Dedifferentiated amniotic fluid mesenchymal stem cell (primary cell): ENCODE measurements at regions not wholly inside any gene's neighbourhood (a gene's known extent, or its start where the extent isn't known, plus 50 kb on each side); places are given as distances from the start of the nearest gene placed in this dataset.

Experiments
- DNase-seq: peaks from one replicate; pipeline ENCODE4 v3.0.0-alpha.2; 2016; ENCODE audit errors: extremely low spot score

- no peak for DNase-seq
These were observed 242.3 kb downstream of the NSG2 start for GRCh38 chr5:174287761-174288160.

GRCh38 chr5:174288439-174288838, 242.9 kb downstream of the NSG2 start:
- no peak for DNase-seq

- no peak for DNase-seq
These were observed 245.7 kb downstream of the NSG2 start for GRCh38 chr5:174291162-174291561.

DNA sequence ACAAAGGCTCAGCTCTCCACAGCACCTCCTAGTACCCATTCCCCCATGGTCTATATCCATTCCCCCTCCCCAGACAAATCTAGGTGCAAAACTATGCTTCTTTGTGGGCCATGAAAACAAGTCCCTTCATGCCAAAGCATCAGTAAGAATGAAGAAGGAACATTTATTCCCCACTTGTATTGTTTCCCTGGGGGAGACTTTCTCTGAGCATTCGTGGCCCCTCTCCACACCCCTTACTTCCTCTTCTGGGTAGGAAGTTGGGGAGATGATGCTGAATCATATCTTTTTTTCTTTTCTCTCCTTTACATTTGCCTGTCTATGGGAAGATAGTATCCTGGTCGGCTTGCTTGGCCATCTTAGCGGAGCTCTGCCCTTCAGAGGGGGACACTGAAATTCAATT, 246.8 kb downstream of the NSG2 start:
- no peak for DNase-seq

DNA sequence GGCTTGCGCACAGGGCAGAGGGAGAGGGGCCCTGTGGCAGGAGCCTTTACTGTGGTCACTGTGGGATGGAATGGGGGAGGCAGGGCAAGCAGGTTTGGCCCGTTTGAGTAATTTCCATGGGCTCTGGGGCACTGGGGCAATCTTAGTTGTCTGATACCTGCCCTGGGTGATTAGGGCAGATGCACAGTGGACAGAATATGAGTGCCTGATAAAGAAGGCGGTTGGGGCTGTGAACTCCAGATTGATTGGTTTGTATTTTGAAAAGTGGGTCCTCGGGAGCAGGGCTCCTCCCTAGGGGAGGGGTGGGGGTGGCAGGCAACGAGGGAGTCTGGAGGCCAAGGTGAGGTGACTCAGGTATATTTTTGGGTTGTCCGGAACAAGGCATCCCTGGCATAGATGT, 247.5 kb downstream of the NSG2 start:
- no peak for DNase-seq

DNA sequence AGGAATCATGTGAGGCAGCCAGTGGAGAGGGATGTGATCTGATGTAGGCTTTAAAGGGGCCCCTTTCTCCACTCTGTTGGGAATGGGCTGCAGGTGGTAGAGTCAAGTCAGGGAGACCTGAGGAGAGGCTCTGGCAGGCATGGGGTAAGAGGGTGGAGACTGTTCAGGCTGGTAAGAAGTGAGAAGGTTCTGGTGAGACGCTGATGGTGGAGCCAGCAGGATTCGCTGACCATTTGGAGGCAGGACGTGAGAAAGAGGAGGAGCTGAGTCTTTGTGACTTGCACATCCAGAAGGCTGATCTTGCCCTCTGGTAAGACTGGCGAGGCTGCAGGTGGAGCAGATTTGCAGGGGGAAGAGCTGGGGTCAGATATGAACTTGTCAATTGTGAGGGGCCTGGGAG, 248.0 kb downstream of the NSG2 start:
- DNase-seq: no peak

- DNase-seq: no peak
These were observed 249.6 kb downstream of the NSG2 start for GRCh38 chr5:174294891-174295620.

DNA sequence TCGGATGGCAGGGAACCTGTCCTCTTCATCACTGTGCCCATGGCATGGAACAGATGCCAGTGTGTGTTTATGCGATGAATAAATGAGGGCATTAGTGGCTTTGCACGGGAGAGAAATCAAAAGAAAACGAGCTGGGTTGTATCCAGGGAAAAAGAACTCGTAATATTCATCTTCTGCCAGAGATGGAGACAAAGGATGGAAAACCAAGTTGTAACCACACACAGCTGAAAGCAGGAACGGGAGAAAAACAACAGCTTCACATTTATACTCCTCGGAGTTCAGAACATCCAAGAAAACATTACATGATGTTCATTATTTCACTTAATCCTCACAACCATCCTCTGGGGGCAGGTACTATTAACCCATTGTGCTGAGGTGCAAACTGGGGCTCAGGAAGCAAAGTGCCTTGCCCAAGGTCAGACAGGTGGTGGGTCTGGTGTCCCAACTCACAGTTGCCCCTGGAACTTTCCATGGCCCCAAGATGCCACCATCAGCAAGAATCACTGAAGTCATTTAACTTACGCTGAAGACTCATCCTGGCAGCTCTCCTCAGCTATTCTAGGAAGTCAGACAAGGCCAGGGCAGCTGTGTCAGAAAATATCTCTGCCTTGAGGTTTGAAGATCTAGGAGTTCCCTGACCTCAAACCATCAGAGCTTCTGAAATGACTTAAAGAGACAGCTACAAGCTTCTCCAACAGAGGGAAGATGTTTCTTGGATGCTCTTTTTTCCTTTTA, 250.4 kb downstream of the NSG2 start:
- DNase-seq: no peak

GRCh38 chr5:174300118-174300940, 254.8 kb downstream of the NSG2 start:
- DNase-seq: no peak

DNA sequence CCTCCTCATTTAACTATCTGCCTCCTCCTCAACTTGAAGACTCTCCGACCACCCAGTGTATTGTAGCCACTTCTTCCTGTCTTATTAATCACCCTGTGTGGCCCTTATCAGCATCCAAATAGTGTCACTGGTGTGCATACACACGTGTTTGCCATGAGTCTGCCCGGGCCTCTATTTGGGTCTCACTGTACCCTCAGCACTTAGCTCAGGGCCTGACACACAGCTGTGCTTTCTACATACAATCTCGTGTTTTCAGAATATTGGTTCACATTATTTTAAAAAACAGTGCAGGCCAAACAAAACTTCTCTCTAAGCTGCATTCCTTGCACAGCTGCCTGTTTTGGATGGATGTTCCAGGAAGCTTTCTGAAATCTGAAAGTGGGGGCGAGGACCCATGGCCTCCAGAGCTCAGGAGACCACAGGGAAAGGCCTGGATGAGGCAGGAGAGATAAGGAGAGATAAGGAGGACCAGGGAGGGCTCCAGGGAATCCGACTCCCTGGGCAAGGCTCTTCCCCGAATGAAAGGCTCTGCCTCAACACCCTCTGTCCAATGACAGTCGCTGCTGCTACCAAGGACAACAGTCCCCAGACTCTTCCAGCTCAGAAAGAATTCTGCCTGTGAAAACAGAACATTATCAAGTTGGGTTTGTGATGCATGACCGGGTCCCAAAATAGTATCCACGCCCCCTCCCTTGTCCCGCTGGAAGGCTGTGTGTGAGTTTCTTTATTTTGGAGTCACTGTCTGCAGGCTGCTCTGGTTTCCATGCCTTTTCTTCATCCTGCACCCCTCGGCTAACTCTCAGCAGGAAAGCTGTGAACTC, 255.6 kb downstream of the NSG2 start:
- no peak for DNase-seq

GRCh38 chr5:174301848-174302625, 256.5 kb downstream of the NSG2 start:
- DNase-seq: no peak

- DNase-seq: no peak
These were observed 257.5 kb downstream of the NSG2 start for GRCh38 chr5:174303035-174303434.

DNA sequence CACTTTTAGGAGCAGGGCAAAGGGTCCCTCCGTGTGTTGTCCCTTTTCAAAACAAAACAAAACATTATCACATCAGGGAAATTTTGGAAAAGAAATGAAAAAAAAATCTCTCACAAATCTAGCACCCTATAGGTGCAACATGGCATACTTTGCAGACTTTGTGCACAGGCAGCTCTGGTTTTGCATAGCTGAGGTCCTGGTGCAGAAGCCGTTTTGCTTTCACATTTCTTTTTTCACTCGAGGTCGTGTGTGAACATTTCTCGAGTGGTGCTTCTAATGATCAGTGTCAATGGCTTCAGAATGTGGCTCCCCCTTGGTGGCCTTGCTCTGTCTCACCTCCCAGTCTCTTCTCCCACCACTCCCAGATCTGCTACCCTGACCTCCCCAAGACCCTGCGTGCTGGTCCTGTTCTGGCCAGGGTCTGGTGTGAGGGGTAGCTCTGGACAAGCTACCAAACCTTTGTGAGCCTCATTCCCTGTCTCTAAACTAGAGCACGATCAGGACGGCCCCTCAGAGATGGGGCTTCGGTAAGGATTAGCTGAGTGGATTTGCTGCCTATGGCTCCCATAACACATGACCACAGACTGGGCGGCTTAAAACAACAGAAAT, 258.0 kb downstream of the NSG2 start:
- DNase-seq: no peak

- no peak for DNase-seq
These were observed 259.8 kb downstream of the NSG2 start for GRCh38 chr5:174305241-174305681.

GRCh38 chr5:174306345-174307030, 261.0 kb downstream of the NSG2 start:
- DNase-seq: no peak

- DNase-seq: no peak
These were observed 261.5 kb downstream of the NSG2 start for GRCh38 chr5:174307031-174307408.

DNA sequence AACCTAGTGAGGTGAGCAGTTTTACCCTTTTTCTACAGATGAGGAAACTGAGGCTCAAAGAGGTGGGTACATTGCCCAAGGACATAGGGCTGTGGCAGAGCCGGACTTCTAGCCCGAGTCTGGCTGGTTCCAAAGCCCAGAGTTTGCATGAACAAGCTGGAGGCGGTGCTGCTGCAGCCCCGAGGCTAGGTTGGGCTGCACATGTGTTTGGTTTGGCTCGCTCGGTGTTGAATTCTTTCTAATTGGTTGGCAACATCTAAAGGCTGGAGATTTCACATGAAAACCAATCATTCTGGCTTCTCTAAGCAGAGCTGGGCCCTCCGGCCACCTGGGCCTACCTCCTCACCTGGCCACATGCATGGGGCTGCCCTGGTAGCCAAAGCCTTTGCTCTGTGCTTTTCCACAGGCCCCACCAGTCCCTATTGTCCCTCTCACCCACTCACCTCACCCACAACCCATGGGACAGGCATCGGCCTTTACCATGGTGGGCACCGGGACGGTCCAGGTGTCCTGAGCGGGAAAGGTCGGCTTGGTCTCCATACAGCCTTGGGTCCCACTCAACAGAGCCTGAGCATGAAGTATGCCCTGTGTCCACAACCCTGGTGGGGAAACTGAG, 262.3 kb downstream of the NSG2 start:
- no peak for DNase-seq

GRCh38 chr5:174309131-174309795, 263.8 kb downstream of the NSG2 start:
- no peak for DNase-seq

DNA sequence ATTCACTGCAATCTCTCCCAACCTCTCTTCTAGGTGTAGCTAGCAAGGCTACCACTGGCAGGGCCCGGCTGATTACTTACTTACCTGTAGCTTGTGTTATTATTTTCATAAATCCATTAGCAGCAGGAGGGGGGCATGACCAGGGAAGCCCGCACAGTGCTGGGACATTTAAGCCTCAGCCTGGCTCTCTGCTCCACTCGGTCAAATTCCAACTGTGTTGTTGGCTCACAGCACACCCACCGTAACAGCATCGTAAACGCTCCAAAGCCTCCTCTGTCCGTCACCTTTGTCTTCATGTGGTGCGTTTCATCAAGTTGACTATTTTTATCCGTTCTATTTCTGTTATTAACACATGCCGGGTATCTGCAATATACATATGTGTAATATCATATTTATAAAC, 264.7 kb downstream of the NSG2 start:
- DNase-seq: no peak
